Activated CD4-positive, alpha-beta T cell treated with anti-CD3 and anti-CD28 coated beads for 36 hours (primary cell): ENCODE measurements at regions not wholly inside any gene's neighbourhood (a gene's known extent, or its start where the extent isn't known, plus 50 kb on each side); places are given as distances from the start of the nearest gene placed in this dataset.
"Not testable (repeated sequence)": the region's sequence is repeated elsewhere in the genome, so short reads cannot be mapped to it uniquely, and the experiment has no call there.

Experiments
- ATAC-seq: fragments of 200-7000 bp; cut with Tn5 transposase; one replicate; pipeline ENCODE4 v1.10.0; 2021; ENCODE audit warnings: mild to moderate bottlenecking, moderate library complexity
- CTCF ChIA-PET: fragments of 350-600 bp; sonication (Branson Sonifier 250); formaldehyde crosslinking; loops from one replicate; lab custom pipeline; 2021; ENCODE audit warnings: antibody characterized with exemption; lab: Charles Lee
- POLR2A ChIA-PET: fragments of 350-600 bp; sonication (Branson Sonifier 250); formaldehyde crosslinking; loops from one replicate; lab custom pipeline; 2021; ENCODE audit warnings: antibody characterized with exemption, inconsistent platforms; lab: Charles Lee
- DNase-seq: peaks from one replicate; pipeline ENCODE4 v3.0.0-alpha.2; 2020
- H3K27ac Mint-ChIP-seq: one replicate; pipeline ENCODE4 v1.8.0; 2021; ENCODE audit warnings: mixed read lengths
- H3K27me3 Mint-ChIP-seq: one replicate; pipeline ENCODE4 v1.8.0; 2021; ENCODE audit warnings: mixed read lengths
- H3K36me3 Mint-ChIP-seq: one replicate; pipeline ENCODE4 v1.8.0; 2021; ENCODE audit warnings: low read depth, mixed read lengths
- H3K4me1 Mint-ChIP-seq: one replicate; pipeline ENCODE4 v1.8.0; 2021; ENCODE audit warnings: mixed read lengths
- H3K4me3 Mint-ChIP-seq: one replicate; pipeline ENCODE4 v1.8.0; 2021; ENCODE audit warnings: mild to moderate bottlenecking, moderate library complexity, mixed read lengths
- H3K9me3 Mint-ChIP-seq: one replicate; pipeline ENCODE4 v1.8.0; 2021; ENCODE audit warnings: low read depth, mixed read lengths
- intact Hi-C, 2 experiments: fragments of 100-400 bp; cut with DNase I in 1 of 2; cut with micrococcal nuclease in 1 of 2; formaldehyde crosslinking; loops; one replicate each; pipeline versions ENCODE4 v1.14.2 to v1.15.1; 2022 to 2024; cut with DNase I, micrococcal nuclease

- intact Hi-C loops, result no loop called here
- Mint-ChIP-seq H3K27me3 (no peaks in the 10 kb centered on the region), H3K27ac (no peak overlapping the region), H3K4me1 (no peaks in the 10 kb centered on the region), H3K4me3 (no peak overlapping the region), H3K9me3 (peaks cover 13% of the 10 kb centered on the region), H3K36me3 (no peaks in the 10 kb centered on the region)
- CTCF ChIA-PET, result no interaction called here
- POLR2A ChIA-PET, result no interaction called here
- no peak for DNase-seq
- no peak for ATAC-seq
Observed at GRCh38 chr3:164080208-164080607, 998.1 kb downstream of the SI start.

GRCh38 chr3:164064298-164064697 is 1014.0 kb downstream of the SI start:
- ChIA-PET POLR2A (no interaction called here), CTCF (no interaction called here)
- ATAC-seq, result no peak
- Mint-ChIP-seq H3K4me1 (no peaks in the 10 kb centered on the region), H3K36me3 (no peaks in the 10 kb centered on the region), H3K27ac (no peak overlapping the region), H3K27me3 (no peaks in the 10 kb centered on the region), H3K4me3 (no peak overlapping the region), H3K9me3 (peaks cover 8% of the 10 kb centered on the region)
- DNase-seq, result no peak
- intact Hi-C loops, result no loop called here

- no peaks in the 10 kb centered on the region for H3K27me3 Mint-ChIP-seq
- intact Hi-C loops, result no loop called here
- DNase-seq (no peak), ATAC-seq (no peak)
- CTCF ChIA-PET, result no interaction called here
- H3K4me3 Mint-ChIP-seq, result no peak overlapping the region
- H3K9me3 Mint-ChIP-seq, result peaks cover 8% of the 10 kb centered on the region
- H3K27ac Mint-ChIP-seq, result no peak overlapping the region
- H3K36me3 Mint-ChIP-seq, result no peaks in the 10 kb centered on the region
- POLR2A ChIA-PET, result no interaction called here
- H3K4me1 Mint-ChIP-seq, result no peaks in the 10 kb centered on the region
Observed at GRCh38 chr3:164060923-164061322, 1017.4 kb downstream of the SI start.

GRCh38 chr3:164049847-164050246 is 1028.4 kb downstream of the SI start:
- DNase-seq, result no peak
- intact Hi-C loops, result no loop called here
- Mint-ChIP-seq H3K4me1 (no peaks in the 10 kb centered on the region), H3K36me3 (no peaks in the 10 kb centered on the region), H3K27ac (no peak overlapping the region), H3K9me3 (peaks cover 5% of the 10 kb centered on the region), H3K27me3 (no peaks in the 10 kb centered on the region), H3K4me3 (no peak overlapping the region)
- no peak for ATAC-seq
- CTCF ChIA-PET, result no interaction called here
- POLR2A ChIA-PET, result no interaction called here

GRCh38 chr3:164048451-164048850 is 1029.8 kb downstream of the SI start:
- ChIA-PET CTCF (no interaction called here), POLR2A (no interaction called here)
- H3K4me1 Mint-ChIP-seq, result no peaks in the 10 kb centered on the region
- intact Hi-C loops, result no loop called here
- H3K27me3 Mint-ChIP-seq, result no peaks in the 10 kb centered on the region
- H3K27ac Mint-ChIP-seq, result no peak overlapping the region
- no peak overlapping the region for H3K4me3 Mint-ChIP-seq
- H3K36me3 Mint-ChIP-seq, result no peaks in the 10 kb centered on the region
- peaks cover 4% of the 10 kb centered on the region for H3K9me3 Mint-ChIP-seq
- no peak for DNase-seq
- ATAC-seq, result no peak

DNA sequence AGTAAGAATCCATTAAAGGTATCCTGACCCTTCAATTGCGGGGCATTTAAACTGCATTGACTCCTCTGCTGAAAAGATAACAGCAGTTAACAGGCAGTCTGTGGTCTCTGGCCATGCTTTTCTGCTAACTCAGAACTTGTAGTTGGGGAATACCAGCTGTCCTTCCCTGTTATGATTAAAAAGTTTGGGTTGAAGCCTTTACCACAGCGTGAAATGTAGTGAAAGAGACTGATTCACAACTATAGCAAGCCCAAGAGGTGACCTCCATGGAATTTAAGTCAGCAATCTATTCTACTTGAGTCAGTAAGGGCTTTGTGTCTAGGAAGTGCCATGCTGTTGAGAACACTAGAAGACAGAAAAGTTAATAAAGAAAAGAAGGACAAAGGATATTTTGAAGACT is 1037.3 kb downstream of the SI start:
- no peaks in the 10 kb centered on the region for H3K36me3 Mint-ChIP-seq
- DNase-seq, result no peak
- H3K4me3 Mint-ChIP-seq, result no peak overlapping the region
- no peaks in the 10 kb centered on the region for H3K4me1 Mint-ChIP-seq
- ChIA-PET POLR2A (no interaction called here), CTCF (no interaction called here)
- intact Hi-C loops, result no loop called here
- peaks cover 6% of the 10 kb centered on the region for H3K9me3 Mint-ChIP-seq
- ATAC-seq, result no peak
- no peaks in the 10 kb centered on the region for H3K27me3 Mint-ChIP-seq
- no peak overlapping the region for H3K27ac Mint-ChIP-seq

DNA sequence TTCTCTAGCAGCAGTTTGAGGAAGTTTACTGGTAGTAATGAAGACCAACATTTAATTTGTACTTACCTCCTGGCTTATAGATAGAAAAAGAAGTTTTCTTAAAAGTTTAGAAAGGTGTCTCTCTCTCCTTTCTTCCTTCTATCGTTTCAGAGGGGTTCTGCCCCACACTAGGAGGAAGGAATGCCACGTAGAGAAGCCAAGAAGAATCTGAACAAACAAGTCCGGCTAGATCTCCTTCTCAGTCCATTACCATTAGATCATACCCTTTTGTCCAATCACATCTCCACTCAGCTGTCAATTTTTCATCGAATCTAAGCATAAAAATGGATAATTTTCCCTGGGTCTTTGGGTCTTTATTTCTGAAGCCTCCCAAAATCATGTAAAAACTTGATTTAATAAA is 1048.1 kb downstream of the SI start:
- Mint-ChIP-seq H3K27me3 (no peaks in the 10 kb centered on the region), H3K27ac (no peak overlapping the region), H3K36me3 (no peaks in the 10 kb centered on the region), H3K4me1 (no peaks in the 10 kb centered on the region), H3K9me3 (peaks cover 4% of the 10 kb centered on the region), H3K4me3 (no peak overlapping the region)
- DNase-seq (no peak), ATAC-seq (no peak)
- intact Hi-C loops, result no loop called here
- CTCF ChIA-PET, result no interaction called here
- POLR2A ChIA-PET, result no interaction called here

DNA sequence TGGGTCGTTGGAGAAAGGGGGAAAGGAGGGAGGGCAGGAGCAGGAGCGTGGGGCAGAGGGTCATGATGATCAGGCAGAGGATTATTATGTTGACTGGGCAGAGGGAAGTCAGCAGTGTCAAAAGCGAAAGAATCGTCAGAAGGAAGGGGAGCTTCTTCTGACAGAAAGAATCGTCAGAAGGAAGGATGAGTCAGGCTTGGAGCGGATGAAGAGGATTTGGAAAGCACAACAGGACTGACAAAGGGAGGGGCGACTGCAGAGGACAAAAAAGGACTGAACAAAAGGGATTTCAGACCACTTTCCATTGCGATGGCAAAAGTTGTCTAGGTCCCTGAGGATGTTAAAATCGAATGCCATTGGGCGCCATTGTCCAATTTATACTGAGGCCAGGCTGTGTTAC is 1053.5 kb downstream of the SI start:
- ATAC-seq (no peak), DNase-seq (no peak)
- Mint-ChIP-seq H3K4me3 (no peak overlapping the region), H3K4me1 (no peaks in the 10 kb centered on the region), H3K9me3 (peaks cover 3% of the 10 kb centered on the region), H3K27me3 (no peaks in the 10 kb centered on the region), H3K27ac (no peak overlapping the region), H3K36me3 (no peaks in the 10 kb centered on the region)
- CTCF ChIA-PET, result no interaction called here
- POLR2A ChIA-PET, result no interaction called here
- intact Hi-C loops, result no loop called here

DNA sequence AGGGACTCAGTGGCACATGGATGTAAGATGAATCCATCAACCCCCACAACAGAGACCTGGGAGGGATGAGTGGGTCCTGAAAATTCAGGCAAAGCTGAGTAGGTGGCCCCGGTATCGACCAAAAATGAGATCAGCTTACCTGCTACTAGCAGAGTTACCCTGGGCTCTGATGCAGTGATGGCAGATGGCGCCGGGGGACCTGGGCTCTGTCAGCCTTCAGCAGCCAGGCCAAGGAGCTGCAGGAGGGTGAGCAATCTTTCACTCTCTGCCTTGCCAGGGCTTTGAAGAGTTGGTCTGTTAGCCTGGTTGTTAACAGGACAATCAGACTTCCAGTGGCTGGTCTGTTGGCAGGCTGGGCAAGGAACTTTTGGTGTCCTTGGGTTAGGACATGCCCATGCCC is 1054.8 kb downstream of the SI start:
- DNase-seq (no peak), ATAC-seq (no peak)
- H3K9me3 Mint-ChIP-seq, result peaks cover 3% of the 10 kb centered on the region
- no peaks in the 10 kb centered on the region for H3K36me3 Mint-ChIP-seq
- no peak overlapping the region for H3K27ac Mint-ChIP-seq
- ChIA-PET CTCF (no interaction called here), POLR2A (no interaction called here)
- no peaks in the 10 kb centered on the region for H3K27me3 Mint-ChIP-seq
- H3K4me3 Mint-ChIP-seq, result no peak overlapping the region
- H3K4me1 Mint-ChIP-seq, result no peaks in the 10 kb centered on the region
- intact Hi-C loops, result no loop called here

GRCh38 chr3:164018500-164018899 is 1059.8 kb downstream of the SI start:
- peaks cover 4% of the 10 kb centered on the region for H3K9me3 Mint-ChIP-seq
- no peaks in the 10 kb centered on the region for H3K27me3 Mint-ChIP-seq
- no peak for ATAC-seq
- H3K4me3 Mint-ChIP-seq, result no peak overlapping the region
- intact Hi-C loops, result no loop called here
- no peaks in the 10 kb centered on the region for H3K36me3 Mint-ChIP-seq
- ChIA-PET POLR2A (no interaction called here), CTCF (interaction anchor here (0.7 kb wide), 1 partner anchor 56 kb away, joined by 3 read pairs; no protein-coding TSS in a partner anchor)
- H3K27ac Mint-ChIP-seq, result no peak overlapping the region
- DNase-seq, result no peak
- H3K4me1 Mint-ChIP-seq, result no peaks in the 10 kb centered on the region

GRCh38 chr3:164007765-164008164 is 1070.5 kb downstream of the SI start:
- Mint-ChIP-seq H3K27me3 (no peaks in the 10 kb centered on the region), H3K4me1 (no peaks in the 10 kb centered on the region), H3K4me3 (no peak overlapping the region), H3K36me3 (no peaks in the 10 kb centered on the region), H3K9me3 (no peaks in the 10 kb centered on the region), H3K27ac (no peak overlapping the region)
- ChIA-PET POLR2A (no interaction called here), CTCF (no interaction called here)
- DNase-seq, result no peak
- intact Hi-C loops, result no loop called here
- ATAC-seq, result no peak

- Mint-ChIP-seq H3K9me3 (no peaks in the 10 kb centered on the region), H3K27ac (no peak overlapping the region), H3K36me3 (no peaks in the 10 kb centered on the region), H3K27me3 (no peaks in the 10 kb centered on the region), H3K4me3 (no peak overlapping the region), H3K4me1 (no peaks in the 10 kb centered on the region)
- ChIA-PET CTCF (no interaction called here), POLR2A (no interaction called here)
- ATAC-seq (no peak), DNase-seq (no peak)
- intact Hi-C loops, result no loop called here
Observed at GRCh38 chr3:164004205-164004604, 1074.1 kb downstream of the SI start.

DNA sequence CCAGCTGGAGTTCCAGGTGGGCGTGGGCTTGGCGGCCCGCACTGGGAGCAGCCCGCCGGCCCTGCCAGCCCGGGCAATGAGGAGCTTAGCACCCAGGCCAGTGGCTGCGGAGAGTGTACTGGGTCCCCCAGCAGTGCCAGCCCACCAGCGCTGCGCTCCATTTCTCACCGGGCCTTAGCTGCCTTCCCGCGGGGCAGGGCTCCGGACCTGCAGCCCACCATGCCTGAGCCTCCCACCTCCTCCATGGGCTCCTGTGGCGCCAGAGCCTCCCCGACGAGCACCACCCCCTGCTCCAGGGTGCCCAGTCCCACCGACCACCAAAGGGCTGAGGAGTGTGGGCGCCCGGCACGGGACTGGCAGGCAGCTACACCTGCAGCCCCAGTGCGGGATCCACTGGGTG is 1075.3 kb downstream of the SI start:
- CTCF ChIA-PET, result interaction anchor here (0.6 kb wide), 1 partner anchor 115 kb away, joined by 4 read pairs; no protein-coding TSS in a partner anchor
- H3K27me3 Mint-ChIP-seq, POLR2A ChIA-PET: not testable (repeated sequence)

More for the DNA sequence above, 1075.3 kb downstream of the SI start:
- H3K9me3 Mint-ChIP-seq, DNase-seq, H3K4me1 Mint-ChIP-seq, H3K4me3 Mint-ChIP-seq, H3K36me3 Mint-ChIP-seq, H3K27ac Mint-ChIP-seq, intact Hi-C loops, ATAC-seq: not testable (repeated sequence)
